ENCODE measurements at regions not wholly inside any gene's neighbourhood (a gene's known extent, or its start where the extent isn't known, plus 50 kb on each side); places are given as distances from the start of the nearest gene placed in this dataset.

GRCh38 chr13:30816736-30817135 lies 81.4 kb downstream of the ALOX5AP start:
- H3K9me3 Mint-ChIP-seq = no peaks in the 10 kb centered on the region
- peaks cover 19% of the 10 kb centered on the region for H3K4me1 Mint-ChIP-seq (ENCODE audit: low read depth)
- no peak overlapping the region for H3K4me3 Mint-ChIP-seq
- intact Hi-C loops (cut with micrococcal nuclease) = no loop called here
- H3K27me3 Mint-ChIP-seq = peaks cover 6% of the 10 kb centered on the region
- no peaks in the 10 kb centered on the region for H3K36me3 Mint-ChIP-seq (ENCODE audit: low read depth)
- H3K27ac Mint-ChIP-seq = no peak overlapping the region

- intact Hi-C loops (cut with micrococcal nuclease) = no loop called here
- Mint-ChIP-seq H3K27me3 (peaks cover 9% of the 10 kb centered on the region), H3K4me3 (no peak overlapping the region), H3K9me3 (no peaks in the 10 kb centered on the region), H3K36me3 (ENCODE audit: low read depth) (no peaks in the 10 kb centered on the region), H3K27ac (no peak overlapping the region), H3K4me1 (ENCODE audit: low read depth) (peaks cover 19% of the 10 kb centered on the region)
Measured at GRCh38 chr13:30818323-30818960, 83.1 kb downstream of the ALOX5AP start.

- intact Hi-C loops (cut with micrococcal nuclease) = no loop called here
- Mint-ChIP-seq H3K36me3 (ENCODE audit: low read depth) (no peaks in the 10 kb centered on the region), H3K9me3 (no peaks in the 10 kb centered on the region), H3K4me1 (ENCODE audit: low read depth) (peaks cover 19% of the 10 kb centered on the region), H3K27ac (no peak overlapping the region), H3K4me3 (no peak overlapping the region), H3K27me3 (peaks cover 10% of the 10 kb centered on the region)
Measured at GRCh38 chr13:30819136-30819888, 84.0 kb downstream of the ALOX5AP start.

- H3K27me3 Mint-ChIP-seq = peaks cover 24% of the 10 kb centered on the region
- H3K4me3 Mint-ChIP-seq = no peak overlapping the region
- intact Hi-C loops (cut with micrococcal nuclease) = no loop called here
- H3K27ac Mint-ChIP-seq = no peak overlapping the region
- no peaks in the 10 kb centered on the region for H3K36me3 Mint-ChIP-seq (ENCODE audit: low read depth)
- H3K4me1 Mint-ChIP-seq (ENCODE audit: low read depth) = peaks cover 19% of the 10 kb centered on the region
- H3K9me3 Mint-ChIP-seq = no peaks in the 10 kb centered on the region
Measured at GRCh38 chr13:30821421-30821820, 84.7 kb upstream of the MEDAG start.

GRCh38 chr13:30824651-30825050 lies 81.4 kb upstream of the MEDAG start:
- Mint-ChIP-seq H3K36me3 (ENCODE audit: low read depth) (no peaks in the 10 kb centered on the region), H3K27me3 (peaks cover 25% of the 10 kb centered on the region), H3K4me1 (ENCODE audit: low read depth) (peaks cover 9% of the 10 kb centered on the region), H3K9me3 (no peaks in the 10 kb centered on the region), H3K4me3 (no peak overlapping the region), H3K27ac (no peak overlapping the region)
- intact Hi-C loops (cut with micrococcal nuclease) = no loop called here

GRCh38 chr13:30826911-30827577 lies 79.0 kb upstream of the MEDAG start:
- Mint-ChIP-seq H3K36me3 (ENCODE audit: low read depth) (no peaks in the 10 kb centered on the region), H3K27me3 (peaks cover 31% of the 10 kb centered on the region), H3K27ac (no peak overlapping the region), H3K9me3 (no peaks in the 10 kb centered on the region), H3K4me3 (no peak overlapping the region), H3K4me1 (ENCODE audit: low read depth) (peaks cover 10% of the 10 kb centered on the region)
- intact Hi-C loops (cut with micrococcal nuclease) = no loop called here

- peaks cover 10% of the 10 kb centered on the region for H3K4me1 Mint-ChIP-seq (ENCODE audit: low read depth)
- H3K27me3 Mint-ChIP-seq = peaks cover 35% of the 10 kb centered on the region
- H3K36me3 Mint-ChIP-seq (ENCODE audit: low read depth) = no peaks in the 10 kb centered on the region
- intact Hi-C loops (cut with micrococcal nuclease) = no loop called here
- H3K4me3 Mint-ChIP-seq = no peak overlapping the region
- H3K9me3 Mint-ChIP-seq = no peaks in the 10 kb centered on the region
- H3K27ac Mint-ChIP-seq = no peak overlapping the region
Measured at GRCh38 chr13:30827578-30827925, 78.5 kb upstream of the MEDAG start.

GRCh38 chr13:30829145-30829832 lies 76.8 kb upstream of the MEDAG start:
- H3K27ac Mint-ChIP-seq = no peak overlapping the region
- intact Hi-C loops (cut with micrococcal nuclease) = no loop called here
- no peaks in the 10 kb centered on the region for H3K36me3 Mint-ChIP-seq (ENCODE audit: low read depth)
- no peak overlapping the region for H3K4me3 Mint-ChIP-seq
- H3K27me3 Mint-ChIP-seq = peaks cover 44% of the 10 kb centered on the region
- peaks cover 15% of the 10 kb centered on the region for H3K4me1 Mint-ChIP-seq (ENCODE audit: low read depth)
- no peaks in the 10 kb centered on the region for H3K9me3 Mint-ChIP-seq

- Mint-ChIP-seq H3K4me1 (ENCODE audit: low read depth) (peaks cover 15% of the 10 kb centered on the region), H3K36me3 (ENCODE audit: low read depth) (no peaks in the 10 kb centered on the region), H3K9me3 (no peaks in the 10 kb centered on the region), H3K27me3 (peaks cover 40% of the 10 kb centered on the region), H3K27ac (no peak overlapping the region), H3K4me3 (no peak overlapping the region)
- intact Hi-C loops (cut with micrococcal nuclease) = no loop called here
Measured at GRCh38 chr13:30829833-30830637, 76.0 kb upstream of the MEDAG start.

GRCh38 chr13:30830638-30830965 lies 75.5 kb upstream of the MEDAG start:
- no peak overlapping the region for H3K27ac Mint-ChIP-seq
- no peaks in the 10 kb centered on the region for H3K36me3 Mint-ChIP-seq (ENCODE audit: low read depth)
- H3K4me1 Mint-ChIP-seq (ENCODE audit: low read depth) = peaks cover 15% of the 10 kb centered on the region
- no peak overlapping the region for H3K4me3 Mint-ChIP-seq
- peaks cover 42% of the 10 kb centered on the region for H3K27me3 Mint-ChIP-seq
- intact Hi-C loops (cut with micrococcal nuclease) = no loop called here
- H3K9me3 Mint-ChIP-seq = no peaks in the 10 kb centered on the region

- intact Hi-C loops (cut with micrococcal nuclease) = no loop called here
- peaks cover 15% of the 10 kb centered on the region for H3K4me1 Mint-ChIP-seq (ENCODE audit: low read depth)
- H3K27me3 Mint-ChIP-seq = peaks cover 46% of the 10 kb centered on the region
- H3K9me3 Mint-ChIP-seq = no peaks in the 10 kb centered on the region
- H3K36me3 Mint-ChIP-seq (ENCODE audit: low read depth) = no peaks in the 10 kb centered on the region
- no peak overlapping the region for H3K4me3 Mint-ChIP-seq
- H3K27ac Mint-ChIP-seq = no peak overlapping the region
Measured at GRCh38 chr13:30831515-30831914, 74.6 kb upstream of the MEDAG start.

- Mint-ChIP-seq H3K4me3 (no peak overlapping the region), H3K9me3 (no peaks in the 10 kb centered on the region), H3K4me1 (ENCODE audit: low read depth) (peaks cover 15% of the 10 kb centered on the region), H3K27me3 (peaks cover 53% of the 10 kb centered on the region), H3K36me3 (ENCODE audit: low read depth) (no peaks in the 10 kb centered on the region), H3K27ac (no peak overlapping the region)
- intact Hi-C loops (cut with micrococcal nuclease) = no loop called here
Measured at GRCh38 chr13:30832377-30832776, 73.7 kb upstream of the MEDAG start.

GRCh38 chr13:30832845-30833332 lies 73.2 kb upstream of the MEDAG start:
- peaks cover 15% of the 10 kb centered on the region for H3K4me1 Mint-ChIP-seq (ENCODE audit: low read depth)
- H3K9me3 Mint-ChIP-seq = no peaks in the 10 kb centered on the region
- peaks cover 58% of the 10 kb centered on the region for H3K27me3 Mint-ChIP-seq
- no peak overlapping the region for H3K27ac Mint-ChIP-seq
- H3K4me3 Mint-ChIP-seq = no peak overlapping the region
- intact Hi-C loops (cut with micrococcal nuclease) = no loop called here
- H3K36me3 Mint-ChIP-seq (ENCODE audit: low read depth) = no peaks in the 10 kb centered on the region

Data from dendritic cell treated with granulocyte-macrophage colony-stimulating factor and Interleukin-4, amounts not matched to agents 40 ng/mL and 50 ng/mL, for 4 days (primary cell).